Activated naive CD4-positive, alpha-beta T cell (primary cell): ENCODE measurements at regions not wholly inside any gene's neighbourhood (a gene's known extent, or its start where the extent isn't known, plus 50 kb on each side); places are given as distances from the start of the nearest gene placed in this dataset.
A peak's percentile ranks its signal among the peaks of the same experiment; 100 is the strongest.

ENCODE experiments used
- DNase-seq, 4 experiments: peaks; one replicate each; lab custom pipeline; 2025; lab: John Stamatoyannopoulos, UW

- DNase-seq = no peak
Measured at GRCh38 chr3:178059836-178060235, 476.4 kb upstream of the KCNMB2 start.

GRCh38 chr3:178060407-178060806 lies 475.8 kb upstream of the KCNMB2 start:
- no peak for DNase-seq

- no peak for DNase-seq
Measured at GRCh38 chr3:178062126-178062525, 474.1 kb upstream of the KCNMB2 start.

GRCh38 chr3:178063461-178063860 lies 472.8 kb upstream of the KCNMB2 start:
- no peak for DNase-seq

GRCh38 chr3:178067721-178068120 lies 468.5 kb upstream of the KCNMB2 start:
- no peak for DNase-seq

- no peak for DNase-seq
Measured at GRCh38 chr3:178072391-178073305, 463.6 kb upstream of the KCNMB2 start.

- DNase-seq = no peak
Measured at GRCh38 chr3:178073366-178073765, 462.9 kb upstream of the KCNMB2 start.

GRCh38 chr3:178075344-178075743 lies 460.9 kb upstream of the KCNMB2 start:
- DNase-seq = no peak

GRCh38 chr3:178078953-178079352 lies 457.3 kb upstream of the KCNMB2 start:
- no peak for DNase-seq

- no peak for DNase-seq
Measured at GRCh38 chr3:178079966-178080365, 456.3 kb upstream of the KCNMB2 start.

- DNase-seq = no peak
Measured at GRCh38 chr3:178082326-178082906, 453.8 kb upstream of the KCNMB2 start.

GRCh38 chr3:178083906-178084866 lies 452.1 kb upstream of the KCNMB2 start:
- no peak for DNase-seq

GRCh38 chr3:178084938-178085816 lies 451.1 kb upstream of the KCNMB2 start:
- peak in 1 of 4 experiments; percentile 22 for DNase-seq

- DNase-seq = no peak
Measured at GRCh38 chr3:178085817-178086123, 450.5 kb upstream of the KCNMB2 start.

GRCh38 chr3:178086144-178086825 lies 450.0 kb upstream of the KCNMB2 start:
- DNase-seq = no peak

GRCh38 chr3:178087376-178087775 lies 448.9 kb upstream of the KCNMB2 start:
- DNase-seq = no peak

GRCh38 chr3:178088963-178089362 lies 447.3 kb upstream of the KCNMB2 start:
- no peak for DNase-seq

GRCh38 chr3:178090899-178091298 lies 445.3 kb upstream of the KCNMB2 start:
- no peak for DNase-seq

GRCh38 chr3:178095522-178095921 lies 440.7 kb upstream of the KCNMB2 start:
- no peak for DNase-seq

- DNase-seq = no peak
Measured at GRCh38 chr3:178096955-178097354, 439.3 kb upstream of the KCNMB2 start.

GRCh38 chr3:178097576-178097975 lies 438.7 kb upstream of the KCNMB2 start:
- DNase-seq = no peak
